Endodermal cell (in vitro differentiated cells): ENCODE measurements at regions not wholly inside any gene's neighbourhood (a gene's known extent, or its start where the extent isn't known, plus 50 kb on each side); places are given as distances from the start of the nearest gene placed in this dataset.

Source experiments
- DNase-seq: peaks from one replicate; pipeline ENCODE4 v3.0.0-alpha.2; 2017
- H3K27ac ChIP-seq: 2 replicates; pipeline ENCODE4 v1.5.1; 2013; ENCODE audit warnings: mild to moderate bottlenecking, low read depth, low read length, moderate library complexity
- H3K27me3 ChIP-seq: 2 replicates; pipeline ENCODE4 v1.6.1; 2013; ENCODE audit warnings: mild to moderate bottlenecking, low read length, moderate library complexity; ENCODE audit not compliant: insufficient read depth, control insufficient read depth, poor library complexity, severe bottlenecking
- H3K36me3 ChIP-seq: 2 replicates; pipeline ENCODE4 v1.7.0; 2013; ENCODE audit warnings: mild to moderate bottlenecking, low read length, moderate library complexity; ENCODE audit not compliant: control insufficient read depth, insufficient read depth
- H3K4me1 ChIP-seq: one replicate; pipeline ENCODE4 v1.7.0; 2013; ENCODE audit warnings: low read length; ENCODE audit not compliant: control insufficient read depth, insufficient read depth
- H3K4me3 ChIP-seq: 2 replicates; pipeline ENCODE4 v1.5.1; 2013; ENCODE audit warnings: mild to moderate bottlenecking, low read length, moderate library complexity
- H3K9ac ChIP-seq: 2 replicates; pipeline ENCODE4 v1.6.1; 2013; ENCODE audit warnings: mild to moderate bottlenecking, low read length, moderate library complexity; ENCODE audit not compliant: poor library complexity, severe bottlenecking; ENCODE audit errors: extremely low read depth
- H3K9me3 ChIP-seq: 2 replicates; pipeline ENCODE4 v1.6.1; 2013; ENCODE audit warnings: mild to moderate bottlenecking, low read length, moderate library complexity; ENCODE audit not compliant: control insufficient read depth
- H3K27ac Mint-ChIP-seq: 2 replicates; pipeline ENCODE4 v1.8.0; 2020; ENCODE audit warnings: mixed read lengths
- H3K27me3 Mint-ChIP-seq: 2 replicates; pipeline ENCODE4 v1.8.0; 2021; ENCODE audit warnings: mild to moderate bottlenecking, mixed read lengths; ENCODE audit not compliant: insufficient read depth
- H3K36me3 Mint-ChIP-seq: 2 replicates; pipeline ENCODE4 v1.8.0; 2020; ENCODE audit warnings: low read depth, mixed read lengths
- H3K4me1 Mint-ChIP-seq: 2 replicates; pipeline ENCODE4 v1.8.0; 2020; ENCODE audit warnings: mixed read lengths
- H3K4me3 Mint-ChIP-seq: 2 replicates; pipeline ENCODE4 v1.8.0; 2020; ENCODE audit warnings: mild to moderate bottlenecking, moderate library complexity, mixed read lengths
- H3K9me3 Mint-ChIP-seq: 2 replicates; pipeline ENCODE4 v1.8.0; 2020; ENCODE audit warnings: mild to moderate bottlenecking, mixed read lengths
- CTCF ChIP-seq: fragments of 200-600 bp; sonication (generic); conservative IDR thresholded peaks from 2 replicates; pipeline ENCODE4 v1.5.0; 2021; ENCODE audit warnings: antibody characterized with exemption, mild to moderate bottlenecking
- WGBS, 2 experiments: methylation state at CpG; one replicate each; pipeline versions ENCODE4 v1.1.5 to v1.1.7; 2013; ENCODE audit warnings: missing lambda C conversion rate in 2 of 2, mixed read lengths in 1 of 2; ENCODE audit not compliant: insufficient coverage in 1 of 2, insufficient read length in 1 of 2; 5-methylcytosine and 5-hydroxymethylcytosine counted together

- no peaks in the 10 kb centered on the region for H3K9me3 ChIP-seq
- no peak for DNase-seq
- Mint-ChIP-seq H3K9me3 (no peaks in the 10 kb centered on the region), H3K27ac (no peak overlapping the region), H3K36me3 (no peaks in the 10 kb centered on the region), H3K27me3 (peaks cover 2% of the 10 kb centered on the region), H3K4me1 (peaks cover 7% of the 10 kb centered on the region), H3K4me3 (no peak overlapping the region)
- H3K27me3 ChIP-seq = no peaks in the 10 kb centered on the region
- H3K4me3 ChIP-seq = no peak overlapping the region
- no peak overlapping the region for H3K27ac ChIP-seq
- TF ChIP-seq CTCF = no peak
- H3K36me3 ChIP-seq = no peaks in the 10 kb centered on the region
- peaks cover 6% of the 10 kb centered on the region for H3K4me1 ChIP-seq
- no peak overlapping the region for H3K9ac ChIP-seq
- 87 to 88% methylated on average over 6 to 12 of the region's 12 CpGs for whole genome bisulfite sequencing, 2 experiments
Observed at GRCh38 chr1:5722635-5723164, 269.5 kb downstream of the NPHP4 start.

- H3K9ac ChIP-seq = no peak overlapping the region
- Mint-ChIP-seq H3K9me3 (no peaks in the 10 kb centered on the region), H3K4me3 (no peak overlapping the region), H3K4me1 (peaks cover 5% of the 10 kb centered on the region), H3K27ac (no peak overlapping the region), H3K27me3 (peaks cover 2% of the 10 kb centered on the region), H3K36me3 (no peaks in the 10 kb centered on the region)
- 92 to 94% methylated on average over 3 of the region's 3 CpGs for WGBS, 2 experiments
- no peak overlapping the region for H3K27ac ChIP-seq
- peak; percentile 26 for DNase-seq
- H3K9me3 ChIP-seq = no peaks in the 10 kb centered on the region
- no peaks in the 10 kb centered on the region for H3K27me3 ChIP-seq
- no peak for TF ChIP-seq CTCF
- no peak overlapping the region for H3K4me3 ChIP-seq
- H3K36me3 ChIP-seq = no peaks in the 10 kb centered on the region
- H3K4me1 ChIP-seq = no peaks in the 10 kb centered on the region
Observed at GRCh38 chr1:5721634-5722215, 270.5 kb downstream of the NPHP4 start.

DNA sequence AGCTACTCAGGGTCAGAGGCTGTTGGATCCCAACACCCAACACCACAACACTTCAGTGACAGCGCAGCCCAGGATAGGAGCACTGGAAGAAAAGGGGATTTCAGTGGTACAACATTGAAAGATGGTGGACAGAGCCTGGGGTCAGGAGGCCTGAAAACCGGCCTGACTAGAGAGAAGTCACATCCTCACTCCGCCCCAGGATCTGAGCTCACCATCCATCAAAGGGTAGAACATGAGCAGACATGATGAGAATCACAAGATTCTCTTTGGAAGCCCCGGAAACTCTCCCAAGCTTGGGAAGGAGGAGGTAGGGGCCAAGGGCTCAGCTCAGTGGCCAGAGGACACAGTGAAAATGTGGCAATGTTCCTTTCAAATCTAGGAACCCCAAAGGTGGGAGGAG, 271.3 kb downstream of the NPHP4 start:
- no peak for TF ChIP-seq CTCF
- H3K9me3 ChIP-seq = peaks cover under 1% of the 10 kb centered on the region
- H3K4me1 ChIP-seq = no peaks in the 10 kb centered on the region
- peaks cover 5% of the 10 kb centered on the region for H3K4me1 Mint-ChIP-seq
- 90 to 100% methylated on average over 1 to 4 of the region's 4 CpGs for WGBS, 2 experiments
- H3K4me3 ChIP-seq = no peak overlapping the region
- no peak overlapping the region for H3K27ac Mint-ChIP-seq
- H3K36me3 ChIP-seq = no peaks in the 10 kb centered on the region
- DNase-seq = peak; percentile 26
- H3K9me3 Mint-ChIP-seq = no peaks in the 10 kb centered on the region
- H3K4me3 Mint-ChIP-seq = no peak overlapping the region
- H3K27me3 ChIP-seq = no peaks in the 10 kb centered on the region
- H3K9ac ChIP-seq = no peak overlapping the region
- peaks cover 2% of the 10 kb centered on the region for H3K27me3 Mint-ChIP-seq
- no peak overlapping the region for H3K27ac ChIP-seq
- H3K36me3 Mint-ChIP-seq = no peaks in the 10 kb centered on the region
